Body of pancreas (tissue), 4 donors: ENCODE measurements at regions not wholly inside any gene's neighbourhood (a gene's known extent, or its start where the extent isn't known, plus 50 kb on each side); places are given as distances from the start of the nearest gene placed in this dataset.

ENCODE experiments used
- CTCF ChIP-seq, 7 experiments: fragments of 450-650 bp in 4 of 7; fragments of 200-600 bp in 3 of 7; sonication (generic) in 3 of 7; IDR thresholded peaks; one replicate each; pipeline ENCODE4 v1.5.1; 2016 to 2019; ENCODE audit warnings: antibody characterized with exemption in 7 of 7
- POLR2A ChIP-seq, 3 donors: fragments of 450-650 bp; IDR thresholded peaks; one replicate each; pipeline ENCODE4 v1.6.1; 2016; ENCODE audit warnings: antibody characterized with exemption in 3 of 3, mild to moderate bottlenecking in 2 of 3

- no peak for TF ChIP-seq CTCF (IDR thresholded peaks at IDR 0.05)
- no peak for TF ChIP-seq POLR2A (IDR thresholded peaks at IDR 0.05)
These were observed 86.3 kb upstream of the LRRTM4 start for GRCh38 chr2:77608510-77608909.
